GM23248 (cell line): ENCODE measurements at regions not wholly inside any gene's neighbourhood (a gene's known extent, or its start where the extent isn't known, plus 50 kb on each side); places are given as distances from the start of the nearest gene placed in this dataset.
A peak's percentile ranks its signal among the peaks of the same experiment; 100 is the strongest.

Experiments
- DNase-seq: peaks from one replicate; pipeline ENCODE4 v3.0.0-alpha.2; 2015
- H2AFZ ChIP-seq: fragments of 200-600 bp; sonication (generic); 2 replicates; pipeline ENCODE4 v1.6.1; 2016; ENCODE audit warnings: antibody characterized with exemption
- H3F3A ChIP-seq: fragments of 200-600 bp; sonication (generic); 2 replicates; pipeline ENCODE4 v1.6.1; 2016; ENCODE audit warnings: mild to moderate bottlenecking, antibody characterized with exemption, mixed run types; ENCODE audit not compliant: insufficient read depth
- H3K27ac ChIP-seq: fragments of 200-600 bp; sonication (generic); 2 replicates; pipeline ENCODE4 v1.5.1; 2016; ENCODE audit warnings: mild to moderate bottlenecking
- H3K27me3 ChIP-seq: fragments of 200-600 bp; sonication (generic); replicated peaks from 2 replicates; pipeline ENCODE4 v1.6.1; 2016; ENCODE audit warnings: mild to moderate bottlenecking; ENCODE audit not compliant: insufficient read depth
- H3K36me3 ChIP-seq: fragments of 200-600 bp; sonication (generic); 2 replicates; pipeline ENCODE4 v1.6.1; 2016; ENCODE audit warnings: low read depth, mild to moderate bottlenecking
- H3K4me1 ChIP-seq: fragments of 200-600 bp; sonication (generic); 2 replicates; pipeline ENCODE4 v1.6.1; 2016; ENCODE audit warnings: mild to moderate bottlenecking; ENCODE audit not compliant: insufficient read depth
- H3K4me2 ChIP-seq: fragments of 200-600 bp; sonication (generic); one replicate; pipeline ENCODE4 v1.6.1; 2016; ENCODE audit warnings: mild to moderate bottlenecking; ENCODE audit not compliant: unreplicated experiment
- H3K4me3 ChIP-seq: fragments of 200-600 bp; sonication (generic); 2 replicates; pipeline ENCODE4 v1.5.1; 2016; ENCODE audit warnings: mild to moderate bottlenecking
- H3K79me2 ChIP-seq: fragments of 200-600 bp; sonication (generic); 2 replicates; pipeline ENCODE4 v1.6.1; 2016; ENCODE audit warnings: mild to moderate bottlenecking; ENCODE audit not compliant: insufficient read depth
- H3K9ac ChIP-seq: fragments of 200-600 bp; sonication (generic); 2 replicates; pipeline ENCODE4 v1.6.1; 2016; ENCODE audit warnings: mild to moderate bottlenecking
- H3K9me2 ChIP-seq: fragments of 200-600 bp; sonication (generic); 2 replicates; pipeline ENCODE4 v1.6.1; 2016; ENCODE audit warnings: mixed run types, mild to moderate bottlenecking, moderate library complexity; ENCODE audit not compliant: insufficient read depth
- H3K9me3 ChIP-seq: fragments of 200-600 bp; sonication (generic); one replicate; pipeline ENCODE4 v1.6.1; 2017; ENCODE audit warnings: low read depth
- H4K20me1 ChIP-seq: fragments of 200-600 bp; sonication (generic); 2 replicates; pipeline ENCODE4 v1.6.0; 2016; ENCODE audit not compliant: insufficient read depth
- EZH2 ChIP-seq: fragments of 200-600 bp; sonication (generic); IDR thresholded peaks from 2 replicates; pipeline ENCODE4 v1.6.1; 2018; ENCODE audit warnings: antibody characterized with exemption, mild to moderate bottlenecking; ENCODE audit not compliant: insufficient read depth, poor library complexity, severe bottlenecking
- EZH2phosphoT487 ChIP-seq: fragments of 200-600 bp; sonication (generic); IDR thresholded peaks from 2 replicates; pipeline ENCODE4 v1.6.1; 2018; ENCODE audit warnings: antibody characterized with exemption, moderate library complexity, mild to moderate bottlenecking, low read depth; ENCODE audit not compliant: insufficient read depth
- WGBS, 2 experiments: methylation state at CpG; one replicate each; pipeline ENCODE4 v1.1.6; 2015 to 2017; ENCODE audit warnings: low lambda C conversion rate in 2 of 2, low coverage in 1 of 2; ENCODE audit errors: missing lambda C conversion rate in 2 of 2; 5-methylcytosine and 5-hydroxymethylcytosine counted together
- in situ Hi-C: fragments of 300-500 bp; cut with MboI; formaldehyde crosslinking; loops from 2 replicates; pipeline ENCODE4 v1.15.0; 2020

DNA sequence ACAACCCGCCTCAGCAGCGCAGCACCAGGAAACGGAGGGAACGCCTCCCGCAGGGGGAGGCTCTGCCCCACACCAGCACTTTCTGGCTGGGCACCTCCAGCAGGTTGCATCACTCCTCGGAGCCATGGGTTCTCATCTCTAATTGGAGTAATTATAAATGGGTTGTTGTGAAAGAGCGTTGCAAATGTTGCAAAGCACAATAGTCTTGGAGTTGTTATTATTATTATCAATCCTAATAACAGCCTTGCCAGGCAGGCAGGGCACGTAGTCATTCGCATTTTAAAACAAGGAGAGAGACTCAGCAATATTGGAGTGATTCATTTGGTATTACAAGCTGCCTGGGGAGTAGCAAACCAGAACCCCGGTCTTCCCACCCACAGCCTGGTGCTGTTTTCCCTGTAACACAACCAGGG, 108.6 kb upstream of the GJB6 start:
- DNase-seq = peak; percentile 81
- 3% methylated on average over 10 of the region's 10 CpGs for WGBS, 2 experiments
- in situ Hi-C loops = no loop called here
- Histone ChIP-seq H3K9me3 (no peaks in the 10 kb centered on the region), H4K20me1 (no peaks in the 10 kb centered on the region), H3K4me1 (peaks cover 20% of the 10 kb centered on the region), H3K79me2 (no peaks in the 10 kb centered on the region), H3K36me3 (no peaks in the 10 kb centered on the region), H3K4me2 (peak overlapping the region; percentile 87), H3K9ac (peak overlapping the region; percentile 33; the same call in 1 of the 2 replicates), H3K27ac (peak overlapping the region; percentile 46), H3K9me2 (no peaks in the 10 kb centered on the region), H3F3A (peaks cover 15% of the 10 kb centered on the region), H3K4me3 (peak overlapping the region; percentile 52), H2AFZ (peak overlapping the region; percentile 80), H3K27me3 (no peaks in the 10 kb centered on the region)
- TF ChIP-seq EZH2 (no peak), EZH2phosphoT487 (no peak)

DNA sequence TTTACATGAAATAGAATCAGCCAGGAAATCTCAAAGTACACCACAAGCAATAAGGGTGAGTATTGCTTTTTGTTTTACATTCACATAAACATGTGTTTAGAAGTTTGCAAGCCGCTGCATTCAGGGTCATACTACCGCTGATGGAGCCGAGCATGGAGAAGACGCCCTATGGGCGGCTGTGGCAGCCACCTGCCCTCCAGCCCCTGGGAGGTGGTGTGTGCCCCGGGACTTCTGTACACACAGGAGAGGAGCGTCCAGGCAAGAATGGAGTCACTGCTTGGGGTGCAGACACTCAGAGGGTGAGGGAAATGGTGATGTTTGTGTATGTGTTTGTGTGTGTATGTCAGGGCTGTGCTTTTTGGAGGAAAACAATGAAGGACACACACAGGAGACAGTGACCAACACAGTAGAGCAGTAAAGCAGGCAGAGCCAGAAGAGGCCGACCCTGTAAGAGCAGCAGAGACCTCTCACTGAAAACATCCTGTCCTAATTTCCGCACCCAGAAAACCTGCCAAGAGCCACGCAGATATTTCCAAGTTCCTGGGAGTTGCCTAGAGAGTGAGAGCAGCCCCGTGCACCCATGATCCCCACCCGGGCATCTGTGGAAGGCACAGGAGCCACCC, 108.1 kb upstream of the GJB6 start:
- peak overlapping the region; percentile 80 for H2AFZ ChIP-seq
- H3K27ac ChIP-seq = peak overlapping the region; percentile 46
- 40 to 42% methylated on average over 12 of the region's 12 CpGs for WGBS, 2 experiments
- H3K9me2 ChIP-seq = no peaks in the 10 kb centered on the region
- no peaks in the 10 kb centered on the region for H4K20me1 ChIP-seq
- peak overlapping the region; percentile 33; the same call in 1 of the 2 replicates for H3K9ac ChIP-seq
- DNase-seq = no peak
- TF ChIP-seq EZH2phosphoT487 (no peak), EZH2 (no peak)
- peaks cover 15% of the 10 kb centered on the region for H3F3A ChIP-seq
- peak overlapping the region; percentile 87 for H3K4me2 ChIP-seq
- peaks cover 20% of the 10 kb centered on the region for H3K4me1 ChIP-seq
- H3K9me3 ChIP-seq = no peaks in the 10 kb centered on the region
- no peaks in the 10 kb centered on the region for H3K79me2 ChIP-seq
- in situ Hi-C loops = no loop called here
- H3K4me3 ChIP-seq = peak overlapping the region; percentile 52
- H3K36me3 ChIP-seq = no peaks in the 10 kb centered on the region
- no peaks in the 10 kb centered on the region for H3K27me3 ChIP-seq

DNA sequence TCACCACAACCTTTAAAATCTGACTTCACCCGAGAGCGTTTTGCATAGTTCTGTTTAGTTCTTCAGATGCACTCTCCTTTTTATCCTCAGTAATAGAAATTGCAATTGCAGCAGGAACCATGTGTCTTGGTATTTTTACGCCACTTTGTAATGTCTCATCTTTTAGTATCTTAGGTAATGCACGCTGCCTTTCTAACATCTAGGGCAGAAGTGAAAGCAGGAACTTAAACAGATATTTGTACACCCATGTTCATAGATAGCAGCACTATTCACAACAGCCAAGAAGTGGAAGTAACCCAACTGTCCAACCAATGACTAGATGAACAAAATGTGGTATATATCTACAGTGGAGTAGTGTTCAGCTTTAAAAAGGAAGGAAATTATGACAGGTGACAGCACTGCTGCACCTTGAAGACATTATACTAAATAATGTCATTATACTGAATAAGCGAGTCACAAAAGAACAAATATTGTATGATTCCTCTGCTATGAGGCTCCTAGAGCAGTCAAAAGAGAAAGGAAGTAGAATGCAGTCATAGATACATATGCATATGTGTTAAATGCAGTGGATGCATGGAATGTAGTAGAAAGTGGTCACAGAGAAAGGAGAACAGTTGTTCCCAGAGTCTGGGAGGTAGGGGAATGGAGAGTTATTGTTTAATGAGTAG, 105.9 kb upstream of the GJB6 start:
- H3K9ac ChIP-seq = no peak overlapping the region
- peaks cover 20% of the 10 kb centered on the region for H3K4me1 ChIP-seq
- peaks cover 15% of the 10 kb centered on the region for H3F3A ChIP-seq
- no peaks in the 10 kb centered on the region for H4K20me1 ChIP-seq
- H3K9me3 ChIP-seq = no peaks in the 10 kb centered on the region
- H3K27ac ChIP-seq = no peak overlapping the region
- WGBS, 2 experiments = 85 to 93% methylated on average over 5 of the region's 5 CpGs
- no peak overlapping the region for H3K4me3 ChIP-seq
- H3K36me3 ChIP-seq = no peaks in the 10 kb centered on the region
- TF ChIP-seq EZH2 (no peak), EZH2phosphoT487 (no peak)
- no peak overlapping the region for H3K4me2 ChIP-seq
- in situ Hi-C loops = no loop called here
- H3K27me3 ChIP-seq = no peaks in the 10 kb centered on the region
- H2AFZ ChIP-seq = no peak overlapping the region
- H3K79me2 ChIP-seq = no peaks in the 10 kb centered on the region
- H3K9me2 ChIP-seq = no peaks in the 10 kb centered on the region
- DNase-seq = no peak

DNA sequence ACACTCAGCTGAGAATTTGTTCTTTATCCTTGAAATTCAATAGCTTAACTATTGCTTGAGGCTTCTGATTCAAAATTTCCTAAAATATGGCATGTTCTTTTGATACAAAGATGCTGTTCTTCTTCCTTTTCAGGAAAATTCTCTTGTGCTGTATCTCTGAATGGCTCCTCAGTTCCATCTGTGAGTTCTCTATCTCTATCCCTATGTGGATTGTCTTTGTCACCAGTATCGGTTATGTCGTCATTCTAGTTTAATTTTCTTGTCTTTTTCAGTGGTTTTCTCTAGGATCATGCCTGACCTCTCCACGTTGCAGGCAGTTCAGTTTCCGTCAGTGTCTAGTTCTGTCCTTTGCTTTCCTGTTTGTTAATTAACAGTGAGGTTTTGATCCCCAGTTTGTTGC, 104.6 kb upstream of the GJB6 start:
- peaks cover 30% of the 10 kb centered on the region for H3K4me1 ChIP-seq
- H3F3A ChIP-seq = peaks cover 20% of the 10 kb centered on the region
- 91 to 94% methylated on average over 4 of the region's 4 CpGs for WGBS, 2 experiments
- no peak for DNase-seq
- no peaks in the 10 kb centered on the region for H4K20me1 ChIP-seq
- no peaks in the 10 kb centered on the region for H3K27me3 ChIP-seq
- TF ChIP-seq EZH2 = no peak
- TF ChIP-seq EZH2phosphoT487 = no peak
- H3K36me3 ChIP-seq = no peaks in the 10 kb centered on the region
- in situ Hi-C loops = no loop called here
- no peak overlapping the region for H3K27ac ChIP-seq
- no peak overlapping the region for H3K9ac ChIP-seq
- H3K9me2 ChIP-seq = no peaks in the 10 kb centered on the region
- no peak overlapping the region for H3K4me3 ChIP-seq
- no peaks in the 10 kb centered on the region for H3K9me3 ChIP-seq
- H3K79me2 ChIP-seq = no peaks in the 10 kb centered on the region
- H3K4me2 ChIP-seq = no peak overlapping the region
- H2AFZ ChIP-seq = no peak overlapping the region

DNA sequence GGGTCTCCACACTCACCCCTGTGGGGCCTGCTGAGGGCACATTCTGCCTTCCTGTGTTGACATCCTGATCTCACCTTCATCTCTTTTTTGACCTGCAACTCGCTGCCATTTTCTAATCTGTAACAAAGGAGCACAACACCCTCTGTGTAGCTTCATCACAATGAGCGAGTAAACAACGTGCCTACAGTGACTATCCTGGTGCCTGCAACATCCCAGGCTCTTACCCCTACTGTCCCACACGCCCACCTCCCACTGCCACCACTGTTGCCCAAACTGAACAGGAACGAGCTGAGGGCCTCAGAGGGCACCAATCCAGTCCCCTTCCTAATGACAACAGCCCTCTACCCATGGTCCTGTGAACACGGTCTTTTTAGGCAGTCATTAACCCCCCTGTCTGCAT, 102.2 kb upstream of the GJB6 start:
- H3K27ac ChIP-seq = no peak overlapping the region
- in situ Hi-C loops = no loop called here
- no peak overlapping the region for H3K4me2 ChIP-seq
- H2AFZ ChIP-seq = no peak overlapping the region
- TF ChIP-seq EZH2 = no peak
- no peak for TF ChIP-seq EZH2phosphoT487
- H3K9ac ChIP-seq = no peak overlapping the region
- WGBS, 2 experiments = 70 to 75% methylated on average over 6 of the region's 6 CpGs
- no peak for DNase-seq
- H4K20me1 ChIP-seq = no peaks in the 10 kb centered on the region
- no peaks in the 10 kb centered on the region for H3K9me3 ChIP-seq
- no peak overlapping the region for H3K4me3 ChIP-seq
- H3K36me3 ChIP-seq = no peaks in the 10 kb centered on the region
- H3K9me2 ChIP-seq = no peaks in the 10 kb centered on the region
- no peaks in the 10 kb centered on the region for H3K27me3 ChIP-seq
- H3F3A ChIP-seq = peaks cover 6% of the 10 kb centered on the region
- H3K79me2 ChIP-seq = no peaks in the 10 kb centered on the region
- H3K4me1 ChIP-seq = peaks cover 17% of the 10 kb centered on the region
